ENCODE measurements at regions not wholly inside any gene's neighbourhood (a gene's known extent, or its start where the extent isn't known, plus 50 kb on each side); places are given as distances from the start of the nearest gene placed in this dataset.

DNA sequence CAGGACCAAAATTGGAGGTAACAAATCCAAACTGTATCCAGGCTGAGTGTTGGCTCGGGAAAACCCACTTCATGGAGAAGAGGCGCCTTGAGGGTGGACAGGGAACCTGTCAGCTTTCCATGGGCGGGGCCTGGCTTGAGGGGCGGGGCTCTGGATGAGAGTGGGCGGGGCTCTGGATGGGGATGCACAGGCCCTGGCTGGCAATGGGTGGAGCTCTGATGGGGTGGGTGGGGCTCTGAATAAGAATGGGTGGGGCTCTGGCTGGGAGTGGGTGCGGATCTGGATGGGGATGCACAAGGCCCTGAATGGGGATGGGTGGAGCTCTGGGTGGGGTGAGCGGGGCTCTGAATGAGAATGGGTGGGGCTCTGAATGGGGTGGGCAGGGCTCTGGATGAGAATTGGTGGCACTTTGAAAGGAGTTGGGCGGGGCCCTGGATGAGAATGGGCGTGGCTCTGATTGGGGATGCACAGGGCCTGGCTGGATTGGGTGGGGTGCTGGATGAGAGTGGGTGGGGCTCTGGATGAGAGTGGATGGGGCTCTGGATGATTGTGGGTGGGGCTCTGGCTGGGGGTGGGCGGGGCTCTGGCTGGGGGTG, 96.6 kb upstream of the NPTX2 start:
- intact Hi-C loops (cut with micrococcal nuclease; ENCODE audit: unreplicated experiment) = no loop called here
- FAIRE-seq = no peak
- H3K4me2 ChIP-seq (ENCODE audit: low read depth, low read length) = no peak overlapping the region
- no peak for ATAC-seq
- no peaks in the 10 kb centered on the region for H4K20me1 ChIP-seq (ENCODE audit: insufficient read depth, low read length)
- H3K9ac ChIP-seq (ENCODE audit: insufficient read depth, low read depth, low read length) = no peak overlapping the region
- 36% methylated on average over 10 of the region's 10 CpGs for WGBS (ENCODE audit: low lambda C conversion rate)
- H3K36me3 ChIP-seq (replicated peaks in 1 of 2; ENCODE audit: control insufficient read depth in 1 of 2, insufficient read depth in 2 of 2, low read length in 2 of 2) = no peaks in the 10 kb centered on the region
- no peaks in the 10 kb centered on the region; a peak in 1 of 5 replicates for H3K27me3 ChIP-seq (ENCODE audit: control insufficient read depth in 1 of 2, insufficient read depth in 2 of 2, low read length in 2 of 2)
- no peaks in the 10 kb centered on the region for H3K9me3 ChIP-seq (ENCODE audit: low read length)
- H3K4me3 ChIP-seq (replicated peaks in 1 of 3; ENCODE audit: insufficient read depth in 1 of 3, low read depth in 2 of 3, low read length in 3 of 3) = no peak overlapping the region
- in situ Hi-C loops (cut with HindIII; ENCODE audit: extremely low pct_ligation_motif_present, low pct_unique_long_range_greater_than_20kb) = no loop called here
- POLR2A ChIA-PET = no interaction called here
- no TSS peak for BruUV-seq (replicated peaks)
- no peak overlapping the region for H3K27ac ChIP-seq (ENCODE audit: extremely low read length, insufficient read depth, low read length)
- no peak overlapping the region for H2AFZ ChIP-seq (ENCODE audit: low read length)
- no peaks in the 10 kb centered on the region for H3K79me2 ChIP-seq (ENCODE audit: insufficient read depth, low read length)
- DNase-seq (ENCODE audit: low spot score) = no peak
- TF ChIP-seq GZF1 (CRISPR knock-in tag; IDR thresholded peaks at IDR 0.05) (no peak), ZNF549 (CRISPR knock-in tag; IDR thresholded peaks at IDR 0.05) (no peak), MTF1 (CRISPR knock-in tag; IDR thresholded peaks at IDR 0.05) (no peak), ZNF552 (CRISPR knock-in tag; IDR thresholded peaks at IDR 0.05; ENCODE audit: borderline replicate concordance) (no peak), ZNF652 (CRISPR knock-in tag; IDR thresholded peaks at IDR 0.05; ENCODE audit: borderline replicate concordance, low read depth) (no peak), ZNF724P (CRISPR knock-in tag; IDR thresholded peaks at IDR 0.05; ENCODE audit: borderline replicate concordance) (no peak), GABPA (IDR thresholded peaks at IDR 0.05; ENCODE audit: low read depth, low read length) (no peak), GABPA (CRISPR knock-in tag; IDR thresholded peaks at IDR 0.05; ENCODE audit: low read depth) (no peak), MED1 (CRISPR knock-in tag; IDR thresholded peaks at IDR 0.05) (no peak), SAFB2 (CRISPR knock-in tag; IDR thresholded peaks at IDR 0.05; ENCODE audit: borderline replicate concordance, low read depth) (no peak), CHD2 (IDR thresholded peaks at IDR 0.05; ENCODE audit: low read depth, low read length) (no peak), SCMH1 (CRISPR knock-in tag; IDR thresholded peaks at IDR 0.05; ENCODE audit: borderline replicate concordance) (no peak), HDAC1 (CRISPR knock-in tag; IDR thresholded peaks at IDR 0.05) (no peak)
- TF ChIP-seq, protein P1, sequence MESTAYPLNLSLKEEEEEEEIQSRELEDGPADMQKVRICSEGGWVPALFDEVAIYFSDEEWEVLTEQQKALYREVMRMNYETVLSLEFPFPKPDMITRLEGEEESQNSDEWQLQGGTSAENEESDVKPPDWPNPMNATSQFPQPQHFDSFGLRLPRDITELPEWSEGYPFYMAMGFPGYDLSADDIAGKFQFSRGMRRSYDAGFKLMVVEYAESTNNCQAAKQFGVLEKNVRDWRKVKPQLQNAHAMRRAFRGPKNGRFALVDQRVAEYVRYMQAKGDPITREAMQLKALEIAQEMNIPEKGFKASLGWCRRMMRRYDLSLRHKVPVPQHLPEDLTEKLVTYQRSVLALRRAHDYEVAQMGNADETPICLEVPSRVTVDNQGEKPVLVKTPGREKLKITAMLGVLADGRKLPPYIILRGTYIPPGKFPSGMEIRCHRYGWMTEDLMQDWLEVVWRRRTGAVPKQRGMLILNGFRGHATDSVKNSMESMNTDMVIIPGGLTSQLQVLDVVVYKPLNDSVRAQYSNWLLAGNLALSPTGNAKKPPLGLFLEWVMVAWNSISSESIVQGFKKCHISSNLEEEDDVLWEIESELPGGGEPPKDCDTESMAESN (CRISPR knock-in tag; conservative IDR thresholded peaks at IDR 0.05) = no peak
- TF ChIP-seq, protein P2, sequence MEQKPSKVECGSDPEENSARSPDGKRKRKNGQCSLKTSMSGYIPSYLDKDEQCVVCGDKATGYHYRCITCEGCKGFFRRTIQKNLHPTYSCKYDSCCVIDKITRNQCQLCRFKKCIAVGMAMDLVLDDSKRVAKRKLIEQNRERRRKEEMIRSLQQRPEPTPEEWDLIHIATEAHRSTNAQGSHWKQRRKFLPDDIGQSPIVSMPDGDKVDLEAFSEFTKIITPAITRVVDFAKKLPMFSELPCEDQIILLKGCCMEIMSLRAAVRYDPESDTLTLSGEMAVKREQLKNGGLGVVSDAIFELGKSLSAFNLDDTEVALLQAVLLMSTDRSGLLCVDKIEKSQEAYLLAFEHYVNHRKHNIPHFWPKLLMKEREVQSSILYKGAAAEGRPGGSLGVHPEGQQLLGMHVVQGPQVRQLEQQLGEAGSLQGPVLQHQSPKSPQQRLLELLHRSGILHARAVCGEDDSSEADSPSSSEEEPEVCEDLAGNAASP (CRISPR knock-in tag; IDR thresholded peaks at IDR 0.05; ENCODE audit: borderline replicate concordance) = no peak
- TF ChIP-seq, protein P3, sequence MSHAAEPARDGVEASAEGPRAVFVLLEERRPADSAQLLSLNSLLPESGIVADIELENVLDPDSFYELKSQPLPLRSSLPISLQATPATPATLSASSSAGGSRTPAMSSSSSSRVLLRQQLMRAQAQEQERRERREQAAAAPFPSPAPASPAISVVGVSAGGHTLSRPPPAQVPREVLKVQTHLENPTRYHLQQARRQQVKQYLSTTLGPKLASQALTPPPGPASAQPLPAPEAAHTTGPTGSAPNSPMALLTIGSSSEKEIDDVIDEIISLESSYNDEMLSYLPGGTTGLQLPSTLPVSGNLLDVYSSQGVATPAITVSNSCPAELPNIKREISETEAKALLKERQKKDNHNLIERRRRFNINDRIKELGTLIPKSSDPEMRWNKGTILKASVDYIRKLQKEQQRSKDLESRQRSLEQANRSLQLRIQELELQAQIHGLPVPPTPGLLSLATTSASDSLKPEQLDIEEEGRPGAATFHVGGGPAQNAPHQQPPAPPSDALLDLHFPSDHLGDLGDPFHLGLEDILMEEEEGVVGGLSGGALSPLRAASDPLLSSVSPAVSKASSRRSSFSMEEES (CRISPR knock-in tag; IDR thresholded peaks at IDR 0.05) = no peak
- CTCF ChIA-PET (ENCODE audit: low intra/inter-chr PET ratio, low total read pairs) = no interaction called here
- H3K4me1 ChIP-seq (ENCODE audit: insufficient read depth, low read length) = no peaks in the 10 kb centered on the region

Measured in HepG2 (cell line).